GM18951 (cell line): ENCODE measurements at regions not wholly inside any gene's neighbourhood (a gene's known extent, or its start where the extent isn't known, plus 50 kb on each side); places are given as distances from the start of the nearest gene placed in this dataset.

ENCODE experiments used
- POLR2A ChIP-seq: IDR thresholded peaks from 4 replicates; pipeline ENCODE4 v1.6.1; 2011; ENCODE audit warnings: mild to moderate bottlenecking; ENCODE audit not compliant: insufficient read length, insufficient read depth; ENCODE audit errors: extremely low read depth
- in situ Hi-C: fragments of 300-500 bp; cut with MboI; formaldehyde crosslinking; loops from one replicate; pipeline ENCODE4 v1.12.0; 2022; ENCODE audit warnings: low sequenced_read_pairs, mixed read lengths, inconsistent platforms; ENCODE audit not compliant: unreplicated experiment

GRCh38 chr16:22683730-22684573 is 130.0 kb upstream of the HS3ST2 start:
- in situ Hi-C loops, result no loop called here
- TF ChIP-seq POLR2A, result no peak

DNA sequence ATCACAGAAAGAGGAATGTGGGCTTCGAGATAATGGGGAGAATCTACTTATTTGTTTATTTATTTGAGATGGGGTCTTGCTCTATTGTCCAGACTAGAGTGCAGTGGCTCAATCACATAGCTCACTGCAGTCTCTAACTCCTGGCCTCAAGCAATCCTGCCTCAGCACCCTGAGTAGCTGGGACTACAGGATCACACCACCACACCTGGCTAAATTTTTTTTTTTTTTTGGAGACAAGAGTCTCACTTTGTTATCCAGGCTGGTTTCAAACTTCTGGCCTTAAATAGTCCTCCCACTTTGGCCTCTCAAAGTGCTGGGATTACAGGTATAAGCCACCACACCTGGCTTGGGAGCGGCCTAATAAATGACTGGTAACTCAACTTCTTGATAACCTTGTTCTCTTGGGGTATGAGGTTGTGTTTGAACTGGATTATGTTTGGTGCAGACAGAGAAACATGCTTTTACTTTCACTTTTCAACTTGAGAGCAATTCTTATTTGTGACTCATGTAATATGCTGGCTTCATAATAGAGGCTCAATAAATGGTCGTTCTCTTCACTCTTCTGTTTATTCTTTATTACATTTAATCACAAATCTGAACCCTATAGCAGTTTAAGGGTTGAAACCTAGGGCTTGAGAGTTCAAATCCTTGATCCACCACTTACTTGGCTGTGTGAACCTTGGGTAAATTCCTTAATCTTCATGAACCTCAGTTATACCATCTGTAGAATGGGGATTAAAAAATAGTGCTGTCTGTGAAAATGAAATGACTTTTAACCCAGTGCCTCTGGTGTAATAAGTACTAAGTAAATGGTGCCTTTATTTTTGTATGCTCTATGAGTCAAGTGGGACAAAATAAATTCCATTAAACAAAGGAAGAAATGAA is 129.1 kb upstream of the HS3ST2 start:
- in situ Hi-C loops, result no loop called here
- no peak for TF ChIP-seq POLR2A

DNA sequence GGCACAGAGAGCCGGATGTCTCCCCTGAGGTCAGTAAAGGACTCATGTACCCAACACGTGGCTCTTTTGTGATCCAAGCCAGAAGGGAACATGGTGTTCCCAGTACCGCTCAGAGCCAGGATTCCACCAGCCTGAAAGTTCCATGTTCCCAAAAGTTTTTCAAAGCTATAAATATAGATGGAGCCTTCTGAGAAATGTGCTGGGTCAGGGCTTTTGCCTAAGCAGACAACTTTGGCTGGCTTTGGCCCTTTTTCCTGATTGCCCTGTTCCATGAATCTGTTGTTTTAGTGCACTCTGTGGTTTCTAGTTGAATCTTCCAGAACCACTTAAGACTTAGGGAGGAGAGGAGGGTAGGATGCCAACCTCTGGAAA is 128.5 kb upstream of the HS3ST2 start:
- in situ Hi-C loops, result no loop called here
- no peak for TF ChIP-seq POLR2A

DNA sequence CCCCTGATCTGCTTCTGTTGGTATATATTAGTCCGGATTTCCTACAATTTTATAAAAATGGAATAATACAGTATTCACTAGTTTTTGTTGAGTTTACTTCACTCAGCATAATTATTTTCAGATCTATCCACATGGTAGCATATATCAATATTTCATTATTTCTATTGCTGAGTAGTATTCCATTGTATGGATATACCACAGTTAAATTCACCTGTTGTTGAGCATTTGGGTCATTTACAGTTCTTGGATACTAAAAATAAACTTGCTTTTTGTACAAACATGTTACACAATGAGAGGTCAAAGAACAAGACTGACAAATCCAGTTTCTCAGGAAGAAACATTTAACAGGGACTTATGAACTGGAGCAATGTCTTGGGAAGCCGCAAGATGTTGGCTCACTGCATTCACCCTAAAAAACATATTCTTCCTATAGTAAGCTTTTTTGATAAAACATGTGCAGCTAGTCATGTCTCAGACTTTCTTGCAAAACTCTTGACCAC is 126.9 kb upstream of the HS3ST2 start:
- in situ Hi-C loops, result no loop called here
- no peak for TF ChIP-seq POLR2A

DNA sequence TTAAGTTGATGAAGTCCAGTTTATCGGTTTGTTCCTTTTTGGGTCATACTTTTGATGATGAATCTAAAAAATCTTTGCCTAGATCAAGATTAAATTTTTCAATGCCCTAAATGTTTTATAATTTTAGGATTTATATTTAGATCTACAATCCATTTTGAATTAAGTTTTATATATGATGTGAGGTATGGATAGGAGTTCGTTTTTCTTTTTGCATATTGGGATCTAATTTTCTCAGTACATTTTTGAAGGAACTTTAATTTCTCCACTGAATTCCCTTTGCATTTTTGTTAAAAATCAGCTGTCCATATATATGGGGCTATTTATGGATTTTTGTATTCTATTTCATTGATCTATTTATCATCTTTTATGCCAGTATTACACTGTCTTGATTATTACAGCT is 125.5 kb upstream of the HS3ST2 start:
- no peak for TF ChIP-seq POLR2A
- in situ Hi-C loops, result no loop called here

DNA sequence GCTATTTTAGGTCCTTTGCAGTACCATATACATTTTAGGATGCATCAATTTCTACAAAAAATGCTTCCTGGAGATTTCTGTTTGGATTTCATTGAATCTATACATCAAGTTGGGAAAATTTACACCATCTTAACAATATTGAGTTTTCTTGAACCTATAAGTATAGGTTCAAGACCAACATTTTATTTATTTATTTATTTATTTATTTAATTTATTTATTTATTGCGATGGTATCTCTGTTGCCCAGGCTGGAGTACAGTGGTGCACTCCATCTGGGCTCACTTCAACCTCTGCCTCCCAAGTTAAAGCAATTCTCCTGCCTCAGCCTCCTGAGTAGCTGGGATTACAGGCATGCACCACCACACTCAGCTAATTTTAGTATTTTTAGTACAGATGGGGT is 125.0 kb upstream of the HS3ST2 start:
- in situ Hi-C loops, result no loop called here
- no peak for TF ChIP-seq POLR2A

- in situ Hi-C loops, result no loop called here
Measured at GRCh38 chr16:22691335-22691734, 122.6 kb upstream of the HS3ST2 start.

GRCh38 chr16:22692034-22692433 is 121.9 kb upstream of the HS3ST2 start:
- no peak for TF ChIP-seq POLR2A
- in situ Hi-C loops, result no loop called here

More at GRCh38 chr16:22691335-22691734, 122.6 kb upstream of the HS3ST2 start:
- TF ChIP-seq POLR2A, result no peak

DNA sequence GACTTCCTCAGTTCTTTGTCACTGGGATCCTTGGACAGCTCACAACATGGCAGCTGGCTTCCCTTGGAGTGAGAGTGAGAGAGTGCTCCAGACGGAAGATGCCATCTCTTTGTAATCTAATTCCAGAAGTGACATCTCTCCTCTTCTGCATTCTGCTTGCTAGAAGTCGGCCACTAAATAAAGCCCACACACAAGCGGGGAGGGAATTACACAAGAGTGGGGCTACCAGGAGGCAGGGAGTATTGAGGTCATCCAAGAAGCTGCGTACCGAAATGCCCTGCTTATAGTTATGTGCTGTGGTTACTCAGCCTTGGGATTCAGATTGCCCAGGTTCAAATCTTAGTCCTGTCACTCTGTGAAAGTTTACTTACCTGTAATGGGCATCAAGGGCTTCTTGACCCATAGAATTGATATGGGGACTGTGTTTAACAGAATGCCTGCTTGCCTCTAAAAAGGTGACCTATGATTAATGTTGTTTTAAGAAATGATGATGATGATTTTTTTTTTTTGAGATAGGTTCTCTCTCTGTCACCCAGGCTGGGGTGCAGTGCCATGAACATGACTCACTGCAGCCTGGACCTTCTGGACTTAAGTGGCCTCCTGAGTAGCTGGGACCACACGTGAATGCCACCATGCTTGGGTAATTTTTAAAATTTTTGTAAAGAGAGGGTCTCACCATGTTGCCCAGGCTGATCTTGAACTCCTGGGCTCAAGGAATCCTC is 120.9 kb upstream of the HS3ST2 start:
- in situ Hi-C loops, result no loop called here

GRCh38 chr16:22693638-22694340 is 120.2 kb upstream of the HS3ST2 start:
- in situ Hi-C loops, result no loop called here
- TF ChIP-seq POLR2A, result no peak

More for the DNA sequence above, 120.9 kb upstream of the HS3ST2 start:
- no peak for TF ChIP-seq POLR2A

GRCh38 chr16:22694887-22695382 is 119.0 kb upstream of the HS3ST2 start:
- no peak for TF ChIP-seq POLR2A
- in situ Hi-C loops, result loop anchor here (5.0 kb wide), 1 partner anchor 1113 kb away; no protein-coding TSS in a partner anchor

- in situ Hi-C loops, result loop anchor here (5.0 kb wide), 1 partner anchor 1113 kb away; no protein-coding TSS in a partner anchor
Measured at GRCh38 chr16:22695773-22696172, 118.2 kb upstream of the HS3ST2 start.
